Activated CD4-positive, alpha-beta T cell treated with anti-CD3 and anti-CD28 coated beads for 36 hours (primary cell): ENCODE measurements at regions not wholly inside any gene's neighbourhood (a gene's known extent, or its start where the extent isn't known, plus 50 kb on each side); places are given as distances from the start of the nearest gene placed in this dataset.

Experiments
- ATAC-seq: fragments of 200-7000 bp; cut with Tn5 transposase; one replicate; pipeline ENCODE4 v1.10.0; 2021; ENCODE audit warnings: mild to moderate bottlenecking, moderate library complexity
- CTCF ChIA-PET: fragments of 350-600 bp; sonication (Branson Sonifier 250); formaldehyde crosslinking; loops from one replicate; lab custom pipeline; 2021; ENCODE audit warnings: antibody characterized with exemption; lab: Charles Lee
- POLR2A ChIA-PET: fragments of 350-600 bp; sonication (Branson Sonifier 250); formaldehyde crosslinking; loops from one replicate; lab custom pipeline; 2021; ENCODE audit warnings: antibody characterized with exemption, inconsistent platforms; lab: Charles Lee
- DNase-seq: peaks from one replicate; pipeline ENCODE4 v3.0.0-alpha.2; 2020
- H3K27ac Mint-ChIP-seq: one replicate; pipeline ENCODE4 v1.8.0; 2021; ENCODE audit warnings: mixed read lengths
- H3K27me3 Mint-ChIP-seq: one replicate; pipeline ENCODE4 v1.8.0; 2021; ENCODE audit warnings: mixed read lengths
- H3K36me3 Mint-ChIP-seq: one replicate; pipeline ENCODE4 v1.8.0; 2021; ENCODE audit warnings: low read depth, mixed read lengths
- H3K4me1 Mint-ChIP-seq: one replicate; pipeline ENCODE4 v1.8.0; 2021; ENCODE audit warnings: mixed read lengths
- H3K4me3 Mint-ChIP-seq: one replicate; pipeline ENCODE4 v1.8.0; 2021; ENCODE audit warnings: mild to moderate bottlenecking, moderate library complexity, mixed read lengths
- H3K9me3 Mint-ChIP-seq: one replicate; pipeline ENCODE4 v1.8.0; 2021; ENCODE audit warnings: low read depth, mixed read lengths
- intact Hi-C, 2 experiments: fragments of 100-400 bp; cut with DNase I in 1 of 2; cut with micrococcal nuclease in 1 of 2; formaldehyde crosslinking; loops; one replicate each; pipeline versions ENCODE4 v1.14.2 to v1.15.1; 2022 to 2024; cut with DNase I, micrococcal nuclease

DNA sequence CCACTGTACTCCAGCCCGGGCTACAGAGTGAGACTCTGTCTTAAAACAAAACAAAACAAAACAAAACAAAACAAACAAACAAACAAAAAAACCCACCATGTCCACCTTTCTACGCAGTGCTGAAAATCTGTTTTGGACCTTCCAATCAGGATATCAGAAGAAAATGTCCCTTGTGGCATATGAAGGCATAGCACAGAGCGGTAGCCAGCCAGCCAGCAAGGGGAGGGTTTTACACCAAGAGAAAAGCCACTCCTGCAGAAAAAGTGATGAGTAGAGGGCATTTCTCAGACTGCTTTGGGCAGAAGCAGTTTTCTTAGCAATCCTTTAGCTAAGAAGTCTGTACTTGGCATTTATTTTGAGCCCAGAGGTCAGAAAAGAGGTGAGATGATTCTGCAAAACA lies 612.2 kb downstream of the TYW1 start:
- Mint-ChIP-seq H3K4me3 (no peak overlapping the region), H3K9me3 (peaks cover 18% of the 10 kb centered on the region), H3K36me3 (no peaks in the 10 kb centered on the region), H3K27me3 (no peaks in the 10 kb centered on the region), H3K4me1 (no peaks in the 10 kb centered on the region), H3K27ac (no peak overlapping the region)
- intact Hi-C loops, result no loop called here
- DNase-seq, result no peak
- no peak for ATAC-seq
- POLR2A ChIA-PET, result no interaction called here
- CTCF ChIA-PET, result no interaction called here

DNA sequence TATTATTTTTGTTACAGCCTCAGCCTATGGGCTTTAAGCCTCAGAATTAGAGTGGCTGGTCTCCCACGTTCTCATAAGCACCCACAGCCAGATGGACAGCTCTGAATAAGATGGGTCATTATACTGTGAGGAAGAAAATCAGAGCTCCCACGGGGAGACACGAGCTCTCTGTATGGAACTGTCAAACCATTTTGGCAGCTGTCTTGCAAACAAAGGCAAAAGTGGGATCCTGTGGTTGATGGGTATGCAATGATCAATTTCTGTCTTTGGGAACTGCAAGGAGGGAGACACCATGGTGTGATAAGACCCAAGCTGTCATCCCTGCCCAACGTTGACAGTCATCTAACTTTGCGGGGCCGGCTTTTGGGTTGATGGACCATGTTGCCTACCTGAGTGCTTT lies 614.3 kb downstream of the TYW1 start:
- ATAC-seq (no peak), DNase-seq (no peak)
- intact Hi-C loops, result loop anchor here in 1 of 2 experiments (10.0 kb wide), 1 partner anchor 64 kb away; no protein-coding TSS in a partner anchor
- ChIA-PET CTCF (interaction anchor here (0.9 kb wide), 1 partner anchor 14 kb away, joined by 4 read pairs; no protein-coding TSS in a partner anchor), POLR2A (no interaction called here)
- Mint-ChIP-seq H3K27me3 (no peaks in the 10 kb centered on the region), H3K27ac (no peak overlapping the region), H3K9me3 (peaks cover 11% of the 10 kb centered on the region), H3K36me3 (no peaks in the 10 kb centered on the region), H3K4me3 (no peak overlapping the region), H3K4me1 (no peaks in the 10 kb centered on the region)

DNA sequence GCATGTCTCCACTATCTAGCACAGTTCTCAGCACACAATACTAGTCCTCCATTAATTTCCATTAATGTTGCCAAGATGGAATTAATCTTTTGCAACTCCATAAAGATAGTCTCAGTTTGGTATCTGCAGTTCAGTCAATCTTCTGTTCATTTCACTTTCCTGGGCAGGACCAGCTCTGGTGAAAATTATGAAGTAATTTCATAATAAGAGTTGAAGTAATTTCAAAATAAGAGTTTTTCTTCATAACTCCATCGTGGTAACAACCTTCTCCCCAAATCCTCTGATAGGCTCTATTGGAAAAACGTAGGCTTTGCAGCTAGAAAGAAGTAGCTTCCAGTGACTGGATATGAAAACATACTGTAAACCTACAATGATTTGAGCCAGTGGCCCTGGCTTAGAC lies 618.2 kb downstream of the TYW1 start:
- H3K27ac Mint-ChIP-seq, result no peak overlapping the region
- POLR2A ChIA-PET, result no interaction called here
- no peaks in the 10 kb centered on the region for H3K4me1 Mint-ChIP-seq
- H3K4me3 Mint-ChIP-seq, result no peak overlapping the region
- CTCF ChIA-PET, result interaction anchor here (1.8 kb wide), 1 partner anchor 11 kb away, joined by 5 read pairs; no protein-coding TSS in a partner anchor
- ATAC-seq (no peak), DNase-seq (no peak)
- peaks cover 10% of the 10 kb centered on the region for H3K9me3 Mint-ChIP-seq
- peaks cover 2% of the 10 kb centered on the region for H3K27me3 Mint-ChIP-seq
- intact Hi-C loops, result loop anchor here in 1 of 2 experiments (10.0 kb wide), 1 partner anchor 60 kb away; no protein-coding TSS in a partner anchor
- H3K36me3 Mint-ChIP-seq, result no peaks in the 10 kb centered on the region

DNA sequence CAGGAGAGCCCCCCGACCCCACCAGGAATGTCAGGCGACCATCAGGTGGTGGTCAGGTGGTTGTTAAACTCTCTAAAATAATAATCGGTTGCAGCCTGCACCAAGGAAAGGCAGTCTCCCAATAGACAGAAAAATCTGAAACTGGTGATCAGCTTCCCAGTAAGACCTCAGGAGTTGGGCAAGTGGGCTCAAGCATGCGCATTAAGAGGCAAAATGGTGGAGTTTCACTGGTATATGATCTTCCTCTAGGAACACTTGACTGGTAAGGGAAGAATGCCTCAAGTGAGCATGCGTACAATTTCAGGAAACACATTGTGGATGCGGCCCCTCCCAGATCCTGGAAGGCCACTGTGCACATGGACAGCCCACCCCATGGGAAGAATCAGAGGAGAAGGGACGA lies 619.9 kb downstream of the TYW1 start:
- H3K4me1 Mint-ChIP-seq, result no peaks in the 10 kb centered on the region
- peaks cover 6% of the 10 kb centered on the region for H3K27me3 Mint-ChIP-seq
- no peak overlapping the region for H3K27ac Mint-ChIP-seq
- H3K9me3 Mint-ChIP-seq, result peaks cover 8% of the 10 kb centered on the region
- ATAC-seq (no peak), DNase-seq (no peak)
- intact Hi-C loops, result loop anchor here in 1 of 2 experiments (10.0 kb wide), 1 partner anchor 58 kb away; no protein-coding TSS in a partner anchor
- CTCF ChIA-PET, result no interaction called here
- no peaks in the 10 kb centered on the region for H3K36me3 Mint-ChIP-seq
- POLR2A ChIA-PET, result no interaction called here
- H3K4me3 Mint-ChIP-seq, result no peak overlapping the region

DNA sequence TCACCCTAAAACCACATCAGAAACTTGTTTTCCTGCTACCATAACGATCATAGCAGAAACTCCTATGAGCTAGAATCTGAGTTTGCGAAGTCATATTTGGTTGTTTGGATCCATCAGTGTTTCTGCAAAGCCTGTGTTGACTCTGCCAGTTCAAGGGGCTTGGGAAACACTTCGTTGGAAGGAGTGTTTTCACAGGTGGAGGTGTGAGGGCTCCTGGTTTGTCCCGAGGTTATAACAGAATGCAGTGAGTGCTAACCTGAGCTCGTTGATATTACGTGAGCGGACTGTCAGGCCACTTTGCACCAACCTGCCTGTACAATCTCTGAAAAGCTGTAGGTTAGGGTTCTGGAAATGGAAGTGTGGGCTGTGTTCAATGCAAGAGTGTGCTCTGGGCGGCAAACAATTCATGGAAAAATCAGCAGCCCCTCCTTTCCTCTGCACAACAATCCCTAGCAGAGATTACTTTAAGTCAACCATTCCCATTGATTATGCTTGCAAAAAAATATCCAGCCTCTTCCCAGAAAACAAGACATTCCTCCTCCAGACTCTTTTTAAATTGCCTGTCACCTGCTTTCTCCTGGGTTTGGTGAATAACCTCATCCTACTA lies 622.0 kb downstream of the TYW1 start:
- Mint-ChIP-seq H3K9me3 (peaks cover 2% of the 10 kb centered on the region), H3K27ac (no peak overlapping the region), H3K27me3 (peaks cover 6% of the 10 kb centered on the region), H3K36me3 (no peaks in the 10 kb centered on the region), H3K4me3 (no peak overlapping the region), H3K4me1 (no peaks in the 10 kb centered on the region)
- POLR2A ChIA-PET, result no interaction called here
- no peak for DNase-seq
- no peak for ATAC-seq
- intact Hi-C loops, result loop anchor here in 1 of 2 experiments (10.0 kb wide), 1 partner anchor 56 kb away; no protein-coding TSS in a partner anchor
- CTCF ChIA-PET, result no interaction called here

DNA sequence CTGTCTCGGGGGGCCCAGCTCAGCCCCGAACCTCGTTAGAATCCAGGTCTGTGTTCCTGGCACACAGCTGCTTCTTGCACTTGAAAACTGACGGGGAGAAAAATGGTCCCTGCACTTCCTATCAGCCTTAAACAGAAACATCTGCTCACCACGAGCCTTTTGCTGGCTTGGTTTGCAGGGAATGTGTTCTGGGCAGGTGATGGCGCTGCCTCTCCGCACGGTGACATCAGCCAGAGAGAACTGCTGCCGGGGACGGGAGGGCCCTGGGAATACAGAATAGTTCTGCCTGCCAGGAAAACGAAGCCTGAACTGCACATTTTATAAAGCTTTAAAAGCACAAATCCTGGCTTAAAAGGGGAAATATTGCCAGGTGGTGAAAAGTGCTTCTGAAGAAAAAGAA lies 622.5 kb downstream of the TYW1 start:
- ChIA-PET POLR2A (no interaction called here), CTCF (interaction anchor here (0.6 kb wide), 1 partner anchor 238 kb away, joined by 3 read pairs; no protein-coding TSS in a partner anchor)
- H3K4me3 Mint-ChIP-seq, result no peak overlapping the region
- ATAC-seq (no peak), DNase-seq (no peak)
- H3K27me3 Mint-ChIP-seq, result peaks cover 6% of the 10 kb centered on the region
- intact Hi-C loops, result loop anchor here in 1 of 2 experiments (10.0 kb wide), 1 partner anchor 56 kb away; no protein-coding TSS in a partner anchor
- peaks cover 2% of the 10 kb centered on the region for H3K9me3 Mint-ChIP-seq
- H3K27ac Mint-ChIP-seq, result no peak overlapping the region
- no peaks in the 10 kb centered on the region for H3K4me1 Mint-ChIP-seq
- H3K36me3 Mint-ChIP-seq, result no peaks in the 10 kb centered on the region

DNA sequence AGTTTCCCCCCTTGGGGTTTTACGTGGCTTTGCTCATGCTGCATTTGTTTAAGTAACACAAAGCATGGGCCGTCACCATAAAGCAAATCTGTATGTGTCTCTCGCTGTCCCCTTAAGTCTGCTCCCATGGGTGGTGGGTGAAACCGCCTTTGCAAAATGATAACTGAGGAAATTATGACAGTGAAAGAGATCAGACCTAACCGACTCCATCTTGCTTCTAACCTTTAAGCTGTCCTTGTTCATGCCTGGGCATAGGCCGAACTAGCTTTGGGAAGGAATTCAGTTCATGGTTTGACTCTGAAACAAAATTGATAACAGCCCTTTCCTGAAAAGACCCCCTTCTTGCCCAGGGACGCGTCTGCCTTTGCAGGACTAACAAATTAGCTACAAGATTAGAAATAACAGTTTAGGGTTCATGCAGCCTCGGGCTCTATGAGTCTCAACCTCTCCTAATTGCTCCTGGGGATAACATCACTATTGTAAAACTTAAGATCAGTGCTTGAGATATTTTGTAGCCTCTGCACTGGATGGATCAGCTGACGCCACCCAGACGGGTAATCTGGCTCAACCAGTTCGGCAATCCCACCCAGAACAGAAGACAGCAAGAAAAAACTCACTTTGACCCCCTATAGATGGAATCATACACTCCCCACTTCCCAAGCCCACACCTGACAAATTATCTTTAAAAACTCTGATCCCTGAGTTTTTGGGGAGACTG lies 623.7 kb downstream of the TYW1 start:
- DNase-seq (no peak), ATAC-seq (no peak)
- peaks cover 6% of the 10 kb centered on the region for H3K27me3 Mint-ChIP-seq
- ChIA-PET POLR2A (no interaction called here), CTCF (no interaction called here)
- H3K4me1 Mint-ChIP-seq, result no peaks in the 10 kb centered on the region
- intact Hi-C loops, result no loop called here
- no peaks in the 10 kb centered on the region for H3K36me3 Mint-ChIP-seq
- peaks cover 2% of the 10 kb centered on the region for H3K9me3 Mint-ChIP-seq
- no peak overlapping the region for H3K27ac Mint-ChIP-seq
- no peak overlapping the region for H3K4me3 Mint-ChIP-seq

DNA sequence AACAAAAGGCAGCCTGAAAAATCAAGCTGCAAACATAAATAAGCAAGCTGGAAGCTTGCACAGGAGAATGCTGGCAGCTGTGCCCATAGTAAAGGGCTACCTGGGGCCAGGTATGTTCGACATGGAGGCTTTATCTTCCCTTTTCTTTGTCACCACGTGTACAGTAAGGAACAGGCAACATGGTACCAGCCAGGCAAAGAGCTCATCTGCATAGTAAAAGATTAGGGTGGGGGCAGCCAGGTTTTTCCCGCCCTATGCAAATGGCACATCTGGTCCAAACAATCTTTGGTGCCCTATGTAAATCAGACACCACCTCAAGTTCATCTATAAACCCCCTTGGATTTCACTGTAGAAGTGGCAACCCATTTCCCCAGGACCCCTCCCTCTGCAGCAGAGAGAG lies 625.1 kb downstream of the TYW1 start:
- no peaks in the 10 kb centered on the region for H3K9me3 Mint-ChIP-seq
- peaks cover 4% of the 10 kb centered on the region for H3K27me3 Mint-ChIP-seq
- CTCF ChIA-PET, result no interaction called here
- H3K27ac Mint-ChIP-seq, result no peak overlapping the region
- no peaks in the 10 kb centered on the region for H3K4me1 Mint-ChIP-seq
- intact Hi-C loops, result no loop called here
- no peak for ATAC-seq
- no peaks in the 10 kb centered on the region for H3K36me3 Mint-ChIP-seq
- H3K4me3 Mint-ChIP-seq, result no peak overlapping the region
- POLR2A ChIA-PET, result no interaction called here
- no peak for DNase-seq

DNA sequence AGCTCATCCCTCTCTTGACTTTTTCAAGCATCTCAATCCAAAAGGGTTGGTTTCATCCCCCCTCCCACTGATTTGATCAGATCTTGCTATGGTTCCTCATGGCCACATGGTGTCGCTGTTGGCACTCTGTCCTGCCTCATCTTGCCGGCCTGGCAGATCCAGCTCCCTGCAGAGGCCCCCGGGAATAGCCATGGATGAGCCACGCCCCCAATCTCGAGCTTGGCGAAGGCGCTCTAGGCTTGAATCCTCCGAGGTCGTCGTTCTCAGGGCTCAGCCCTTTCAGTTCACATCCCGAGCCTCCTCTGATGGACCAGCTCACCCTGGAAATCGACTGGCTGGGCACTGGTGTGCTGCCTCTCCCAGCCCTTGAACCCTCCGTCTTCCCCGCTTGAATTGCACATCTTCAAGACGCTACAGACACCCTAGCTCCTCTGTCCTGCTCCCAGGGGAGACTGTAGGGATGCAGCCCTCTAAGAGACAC lies 628.7 kb downstream of the TYW1 start:
- Mint-ChIP-seq H3K4me3 (no peak overlapping the region), H3K27ac (no peak overlapping the region), H3K4me1 (no peaks in the 10 kb centered on the region), H3K9me3 (no peaks in the 10 kb centered on the region), H3K27me3 (no peaks in the 10 kb centered on the region), H3K36me3 (no peaks in the 10 kb centered on the region)
- POLR2A ChIA-PET, result no interaction called here
- CTCF ChIA-PET, result interaction anchor here (0.7 to 1.2 kb wide), 11 partner anchors 10 to 828 kb away, joined by 3 to 7 read pairs (median 3); no protein-coding TSS in a partner anchor
- DNase-seq (peak; percentile 62), ATAC-seq (no peak)
- intact Hi-C loops, result loop anchor here in 1 of 2 experiments (1.0 kb wide), 1 partner anchor 247 kb away; no protein-coding TSS in a partner anchor

DNA sequence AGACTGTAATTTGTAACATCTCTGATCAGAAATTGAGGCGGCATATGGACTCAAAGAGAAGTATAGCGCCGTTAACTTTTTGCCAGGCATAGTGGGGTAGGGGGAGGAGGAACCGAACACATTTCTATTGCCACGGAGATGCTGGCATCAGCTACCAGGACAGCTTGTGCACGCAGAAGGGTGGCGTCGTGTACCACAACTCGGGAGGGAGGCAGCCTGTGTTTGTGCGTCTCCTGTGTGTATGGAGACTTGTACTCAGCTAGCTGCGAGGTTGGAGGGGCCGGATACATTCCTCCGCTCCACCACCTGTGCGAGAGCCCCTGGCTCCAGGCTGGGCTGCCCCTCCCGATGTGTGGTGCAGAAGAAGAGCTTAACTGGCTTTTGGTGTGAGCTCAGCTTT lies 634.8 kb downstream of the TYW1 start:
- Mint-ChIP-seq H3K36me3 (no peaks in the 10 kb centered on the region), H3K4me1 (no peaks in the 10 kb centered on the region), H3K9me3 (no peaks in the 10 kb centered on the region), H3K27me3 (no peaks in the 10 kb centered on the region), H3K4me3 (no peak overlapping the region), H3K27ac (no peak overlapping the region)
- ATAC-seq (no peak), DNase-seq (no peak)
- intact Hi-C loops, result no loop called here
- POLR2A ChIA-PET, result no interaction called here
- CTCF ChIA-PET, result no interaction called here

DNA sequence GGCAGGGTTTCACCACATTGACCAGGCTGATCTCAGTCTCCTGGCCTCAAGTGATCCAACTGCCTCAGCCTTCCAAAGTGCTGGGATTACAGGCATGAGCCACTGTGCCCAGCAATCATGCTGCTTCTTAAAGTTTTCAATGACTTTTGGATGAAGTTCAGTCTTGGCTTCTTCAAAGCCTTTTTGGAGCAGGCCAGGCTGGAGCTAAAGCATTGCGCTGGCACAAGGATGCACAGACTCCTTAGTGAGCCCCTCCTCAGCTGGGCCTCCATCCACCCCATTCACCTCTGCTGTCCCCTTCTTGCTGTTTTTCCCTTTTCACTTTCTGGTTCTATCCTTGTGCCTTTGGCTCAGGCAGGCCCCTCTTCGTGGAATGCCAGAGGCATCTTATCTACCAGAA lies 638.6 kb downstream of the TYW1 start:
- DNase-seq (no peak), ATAC-seq (no peak)
- ChIA-PET POLR2A (no interaction called here), CTCF (no interaction called here)
- Mint-ChIP-seq H3K27ac (no peak overlapping the region), H3K9me3 (peaks cover 7% of the 10 kb centered on the region), H3K4me1 (no peaks in the 10 kb centered on the region), H3K27me3 (no peaks in the 10 kb centered on the region), H3K4me3 (no peak overlapping the region), H3K36me3 (no peaks in the 10 kb centered on the region)
- intact Hi-C loops, result no loop called here
